GM21619 (cell line): ENCODE measurements at regions not wholly inside any gene's neighbourhood (a gene's known extent, or its start where the extent isn't known, plus 50 kb on each side); places are given as distances from the start of the nearest gene placed in this dataset.

ENCODE experiments used
- ATAC-seq: cut with Tn5 transposase; IDR thresholded peaks from one replicate; pipeline ENCODE4 v1.9.1; 2021; ENCODE audit not compliant: unreplicated experiment

DNA sequence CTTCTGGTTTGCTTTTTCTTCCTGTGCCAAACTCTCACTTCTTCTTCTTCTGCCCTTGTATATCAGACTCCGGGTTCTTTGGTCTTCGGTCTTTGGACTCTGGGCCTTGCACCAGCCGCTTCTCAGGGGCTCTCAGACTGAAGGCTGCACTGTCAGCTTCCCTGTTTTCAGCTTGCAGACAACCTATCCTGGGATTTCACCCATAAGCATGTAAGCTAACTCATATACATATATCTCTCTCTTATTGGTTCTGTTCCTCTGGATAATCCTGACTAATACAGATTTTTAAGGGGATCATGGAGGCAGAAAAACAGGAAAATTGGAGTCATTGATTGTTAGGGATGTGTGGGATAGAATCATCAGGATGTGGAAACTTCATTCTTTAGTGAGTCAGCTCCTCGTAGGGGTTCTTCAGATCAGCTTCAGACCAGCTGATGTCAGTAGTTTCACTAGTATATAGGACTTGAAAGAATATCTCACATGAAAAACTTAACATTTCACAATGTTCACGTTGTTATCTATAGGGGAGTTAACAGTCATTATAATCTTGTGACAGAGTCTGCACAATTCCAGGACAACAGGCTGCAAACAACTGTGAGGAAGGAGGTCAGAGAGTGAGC lies 102.9 kb downstream of the RASSF9 start:
- ATAC-seq, result no peak

DNA sequence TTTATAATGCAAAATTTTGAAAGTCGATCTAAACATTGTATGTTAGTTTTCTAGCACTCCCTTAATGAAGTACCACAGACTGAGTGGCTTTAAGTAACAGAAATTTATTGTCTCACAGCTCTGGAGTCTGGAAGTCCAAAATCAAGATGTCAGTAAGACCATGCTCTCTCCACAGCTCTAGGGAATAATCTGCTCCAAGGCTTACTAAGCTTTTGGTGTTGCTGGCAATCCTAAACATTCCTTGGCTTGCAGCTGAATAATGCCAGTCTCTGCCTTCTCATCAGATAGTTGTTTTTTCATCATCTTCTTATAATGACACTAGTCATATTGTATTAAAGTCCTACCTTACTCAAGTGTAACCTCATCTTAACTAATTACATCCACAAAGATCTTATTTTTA lies 102.2 kb downstream of the RASSF9 start:
- no peak for ATAC-seq

DNA sequence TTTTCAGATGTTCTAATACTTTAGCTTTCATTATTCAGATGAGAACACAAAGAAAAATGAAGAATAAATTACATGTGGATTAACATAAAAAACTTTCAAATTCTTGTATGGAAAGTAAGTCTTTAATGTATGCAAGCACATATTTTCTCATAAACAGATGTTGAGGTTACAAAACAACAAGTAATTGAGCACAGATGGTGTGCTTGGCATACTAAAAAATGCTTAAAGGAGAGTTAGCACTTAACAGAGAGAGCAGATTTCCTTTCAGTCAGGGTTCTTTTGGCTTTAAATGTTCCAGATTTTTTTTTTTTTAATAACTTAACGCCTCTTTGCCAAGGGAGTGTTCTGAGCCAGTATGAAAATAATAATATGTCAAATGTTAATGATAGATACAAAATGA lies 96.0 kb downstream of the RASSF9 start:
- ATAC-seq, result no peak

DNA sequence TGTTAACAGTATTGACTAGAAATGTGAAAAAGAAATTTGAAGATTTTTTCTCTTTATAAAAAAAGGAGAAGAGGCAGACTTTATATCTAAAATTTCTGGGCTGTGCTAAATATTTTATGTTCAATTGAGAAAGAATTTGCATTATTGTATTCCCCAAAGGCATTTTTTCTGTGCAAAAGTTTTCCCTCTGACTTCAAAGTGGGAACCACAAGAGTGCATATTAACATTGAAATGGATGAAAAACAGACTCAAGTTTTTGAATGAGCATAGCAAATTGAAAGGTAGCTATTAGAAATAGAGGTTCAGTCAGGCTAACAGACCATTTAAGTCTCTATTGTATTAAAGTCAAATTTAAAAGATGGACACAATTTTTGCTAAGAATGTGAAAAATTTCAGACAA lies 95.2 kb downstream of the RASSF9 start:
- ATAC-seq, result no peak

DNA sequence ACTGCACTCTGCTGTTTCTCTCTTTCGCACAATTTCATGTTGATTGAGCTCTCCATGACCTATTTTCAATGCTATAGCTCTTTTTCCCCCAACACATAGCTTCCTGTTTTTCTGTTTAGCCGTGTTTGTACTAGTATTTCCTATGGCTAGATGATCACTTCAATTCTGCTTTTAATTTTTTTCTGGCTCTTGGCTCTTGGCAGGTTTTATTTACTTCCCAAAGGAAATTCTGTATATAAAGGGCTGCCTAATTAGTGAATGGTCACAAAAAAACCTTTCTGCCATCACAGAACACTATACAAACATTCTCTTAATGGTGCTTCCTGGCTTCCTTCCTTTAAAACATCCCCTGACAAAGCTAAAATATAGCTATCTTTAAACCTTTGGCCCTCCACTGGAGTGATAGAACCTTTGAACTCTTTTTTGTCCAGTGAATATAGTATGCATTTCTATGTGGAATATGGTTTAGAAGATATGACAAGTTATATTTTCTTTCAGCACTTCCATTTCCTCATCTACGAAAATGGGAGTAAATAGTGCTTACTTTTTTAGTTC lies 88.2 kb downstream of the RASSF9 start:
- no peak for ATAC-seq
